ENCODE measurements at regions not wholly inside any gene's neighbourhood (a gene's known extent, or its start where the extent isn't known, plus 50 kb on each side); places are given as distances from the start of the nearest gene placed in this dataset.

DNA sequence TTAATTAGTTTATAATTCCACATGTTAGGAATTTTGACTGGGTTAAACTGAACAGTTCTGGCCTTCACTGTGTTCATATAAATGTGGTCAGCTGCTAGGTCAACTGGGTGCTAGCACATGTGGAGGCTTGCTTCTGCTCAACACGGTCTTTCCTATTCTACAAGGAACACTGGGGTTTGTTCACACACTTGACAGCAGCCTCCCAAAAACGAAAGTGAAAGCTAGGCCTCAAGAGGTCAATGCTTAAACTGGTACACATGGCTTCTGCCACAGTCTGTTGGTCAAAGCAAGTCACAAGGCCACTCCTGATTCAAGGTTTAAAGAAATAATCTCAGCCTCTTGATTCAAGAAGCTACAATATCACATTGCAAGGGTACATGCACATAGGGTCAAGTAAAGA lies 126.5 kb downstream of the QDPR start:
- Mint-ChIP-seq H3K27me3 (ENCODE audit: low read depth in 3 of 3) (no peaks in the 10 kb centered on the region), H3K9me3 (peaks cover 0 to 11% (median 6%) of the 10 kb centered on the region in 7 donors), H3K36me3 (no peaks in the 10 kb centered on the region), H3K4me3 (no peak overlapping the region), H3K4me1 (no peaks in the 10 kb centered on the region), H3K27ac (no peak overlapping the region)
- 37% methylated on average over 2 of the region's 2 CpGs for WGBS (ENCODE audit: insufficient coverage)
- Histone ChIP-seq H3K9me3 (replicated peaks in 1 of 2; ENCODE audit: control insufficient read depth in 1 of 2, insufficient read depth in 1 of 2, low read length in 2 of 2) (peaks cover 4 to 10% of the 10 kb centered on the region in 2 donors), H3K4me2 (replicated peaks; ENCODE audit: extremely low read depth, low read length, poor library complexity, severe bottlenecking) (no peak overlapping the region), H3K27ac (ENCODE audit: low read depth in 1 of 2, low read length in 2 of 2) (no peak overlapping the region), H3K79me2 (ENCODE audit: insufficient read depth, low read length) (no peaks in the 10 kb centered on the region), H3K4me1 (ENCODE audit: control insufficient read depth in 1 of 2, insufficient read depth in 2 of 2, low read length in 2 of 2) (no peaks in the 10 kb centered on the region), H4K20me1 (ENCODE audit: insufficient read depth, low read length) (no peaks in the 10 kb centered on the region), H3K9ac (ENCODE audit: insufficient read depth, low read length, poor library complexity, severe bottlenecking) (no peak overlapping the region), H3K27me3 (ENCODE audit: control insufficient read depth in 2 of 2, insufficient read depth in 2 of 2, low read length in 2 of 2) (no peaks in the 10 kb centered on the region), H3K36me3 (replicated peaks in 1 of 2; ENCODE audit: control insufficient read depth in 1 of 2, insufficient read depth in 2 of 2, low read length in 2 of 2) (no peaks in the 10 kb centered on the region), H2AFZ (ENCODE audit: insufficient read depth, low read depth, low read length, poor library complexity, severe bottlenecking) (no peak overlapping the region), H3K4me3 (replicated peaks in 1 of 3; ENCODE audit: low read depth in 2 of 3, low read length in 3 of 3) (no peak overlapping the region)
- no peak for DNase-seq
- intact Hi-C loops (cut with micrococcal nuclease) = no loop called here
- TF ChIP-seq, protein P1, sequence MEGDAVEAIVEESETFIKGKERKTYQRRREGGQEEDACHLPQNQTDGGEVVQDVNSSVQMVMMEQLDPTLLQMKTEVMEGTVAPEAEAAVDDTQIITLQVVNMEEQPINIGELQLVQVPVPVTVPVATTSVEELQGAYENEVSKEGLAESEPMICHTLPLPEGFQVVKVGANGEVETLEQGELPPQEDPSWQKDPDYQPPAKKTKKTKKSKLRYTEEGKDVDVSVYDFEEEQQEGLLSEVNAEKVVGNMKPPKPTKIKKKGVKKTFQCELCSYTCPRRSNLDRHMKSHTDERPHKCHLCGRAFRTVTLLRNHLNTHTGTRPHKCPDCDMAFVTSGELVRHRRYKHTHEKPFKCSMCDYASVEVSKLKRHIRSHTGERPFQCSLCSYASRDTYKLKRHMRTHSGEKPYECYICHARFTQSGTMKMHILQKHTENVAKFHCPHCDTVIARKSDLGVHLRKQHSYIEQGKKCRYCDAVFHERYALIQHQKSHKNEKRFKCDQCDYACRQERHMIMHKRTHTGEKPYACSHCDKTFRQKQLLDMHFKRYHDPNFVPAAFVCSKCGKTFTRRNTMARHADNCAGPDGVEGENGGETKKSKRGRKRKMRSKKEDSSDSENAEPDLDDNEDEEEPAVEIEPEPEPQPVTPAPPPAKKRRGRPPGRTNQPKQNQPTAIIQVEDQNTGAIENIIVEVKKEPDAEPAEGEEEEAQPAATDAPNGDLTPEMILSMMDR (IDR thresholded peaks at IDR 0.05) = no peak

DNA sequence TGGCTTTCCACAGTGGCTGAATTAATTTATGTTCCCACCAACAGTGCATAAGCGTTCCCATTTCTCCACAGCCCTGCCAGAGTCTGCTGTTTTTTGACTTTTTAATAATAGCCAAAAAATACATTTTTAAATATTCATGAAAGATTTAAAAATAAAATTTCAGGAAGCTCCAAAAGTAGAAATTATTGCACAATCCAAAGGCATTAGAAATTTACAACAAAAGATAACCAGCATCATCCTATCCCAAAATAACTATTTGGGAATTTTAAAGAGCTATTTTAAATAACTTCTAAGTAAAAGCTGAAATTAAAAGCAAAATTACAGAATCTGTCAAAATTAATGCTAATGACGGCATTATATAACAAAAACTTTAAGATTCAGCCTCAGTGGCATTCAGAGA lies 131.5 kb downstream of the QDPR start:
- Histone ChIP-seq H4K20me1 (ENCODE audit: insufficient read depth, low read length) (no peaks in the 10 kb centered on the region), H3K27me3 (ENCODE audit: control insufficient read depth in 2 of 2, insufficient read depth in 2 of 2, low read length in 2 of 2) (no peaks in the 10 kb centered on the region), H3K36me3 (replicated peaks in 1 of 2; ENCODE audit: control insufficient read depth in 1 of 2, insufficient read depth in 2 of 2, low read length in 2 of 2) (no peaks in the 10 kb centered on the region), H3K4me3 (replicated peaks in 1 of 3; ENCODE audit: low read depth in 2 of 3, low read length in 3 of 3) (no peak overlapping the region), H3K79me2 (ENCODE audit: insufficient read depth, low read length) (no peaks in the 10 kb centered on the region), H3K9me3 (replicated peaks in 1 of 2; ENCODE audit: control insufficient read depth in 1 of 2, insufficient read depth in 1 of 2, low read length in 2 of 2) (peaks cover 4 to 10% of the 10 kb centered on the region in 2 donors), H3K4me2 (replicated peaks; ENCODE audit: extremely low read depth, low read length, poor library complexity, severe bottlenecking) (no peak overlapping the region), H3K27ac (ENCODE audit: low read depth in 1 of 2, low read length in 2 of 2) (no peak overlapping the region), H3K9ac (ENCODE audit: insufficient read depth, low read length, poor library complexity, severe bottlenecking) (no peak overlapping the region), H2AFZ (ENCODE audit: insufficient read depth, low read depth, low read length, poor library complexity, severe bottlenecking) (no peak overlapping the region), H3K4me1 (ENCODE audit: control insufficient read depth in 1 of 2, insufficient read depth in 2 of 2, low read length in 2 of 2) (no peaks in the 10 kb centered on the region)
- Mint-ChIP-seq H3K27ac (no peak overlapping the region), H3K4me1 (no peaks in the 10 kb centered on the region), H3K27me3 (ENCODE audit: low read depth in 3 of 3) (no peaks in the 10 kb centered on the region), H3K36me3 (no peaks in the 10 kb centered on the region), H3K9me3 (peaks cover 0 to 6% (median 2%) of the 10 kb centered on the region in 7 donors), H3K4me3 (no peak overlapping the region)
- no peak for DNase-seq
- TF ChIP-seq, protein P1 (IDR thresholded peaks at IDR 0.05) = no peak
- no CpG with 5 or more reads among the region's 2 CpGs for WGBS (ENCODE audit: insufficient coverage)
- intact Hi-C loops (cut with micrococcal nuclease) = no loop called here
